Keratinocyte (primary cell): ENCODE measurements at regions not wholly inside any gene's neighbourhood (a gene's known extent, or its start where the extent isn't known, plus 50 kb on each side); places are given as distances from the start of the nearest gene placed in this dataset.

Experiments used
- CTCF ChIP-seq, 3 experiments: IDR thresholded peaks in 1 of 3; conservative IDR thresholded peaks in 1 of 3; optimal IDR thresholded peaks in 1 of 3; 2 replicates in 2 of 3; 3 replicates in 1 of 3; pipeline versions ENCODE3 to v1.5.1; 2011; ENCODE audit warnings: low read length in 3 of 3, mild to moderate bottlenecking in 3 of 3, moderate library complexity in 2 of 3, control low read depth in 1 of 3, inconsistent platforms in 1 of 3; ENCODE audit not compliant: insufficient read depth in 2 of 3; ENCODE audit errors: extremely low read depth in 1 of 3
- EZH2 ChIP-seq: IDR thresholded peaks from one replicate; pipeline ENCODE4 v1.6.1; 2012; ENCODE audit warnings: inconsistent platforms, mild to moderate bottlenecking, low read length, moderate library complexity

DNA sequence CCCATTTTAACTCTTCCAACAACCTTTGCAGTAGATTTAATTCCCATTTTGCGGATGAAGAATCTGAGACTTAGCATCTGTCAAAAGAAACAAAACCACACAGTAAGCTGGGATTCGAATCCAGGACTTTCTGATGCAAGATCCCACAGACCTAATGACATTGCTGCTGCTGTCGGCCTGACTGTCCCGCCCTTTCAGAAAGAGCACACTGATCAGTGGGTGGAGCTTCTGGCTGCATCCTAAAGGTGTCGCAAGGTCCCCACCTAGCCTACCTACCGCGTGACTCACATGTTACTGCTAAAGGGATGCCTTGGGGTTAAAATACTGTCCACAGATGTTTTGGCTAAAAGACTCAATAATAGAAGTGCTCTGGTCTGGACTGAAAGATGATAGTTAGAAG lies 134.7 kb downstream of the EMX2 start:
- TF ChIP-seq CTCF (optimal IDR thresholded peaks at IDR 0.05 in 1 of 3, IDR thresholded peaks at IDR 0.05 in 1 of 3, conservative IDR thresholded peaks at IDR 0.05 in 1 of 3; ENCODE audit: extremely low read depth in 1 of 3, insufficient read depth in 2 of 3, low read length in 3 of 3), result peak in 1 of 3 experiments; percentile 38
- no peak for TF ChIP-seq EZH2
